ENCODE measurements at regions not wholly inside any gene's neighbourhood (a gene's known extent, or its start where the extent isn't known, plus 50 kb on each side); places are given as distances from the start of the nearest gene placed in this dataset.

DNA sequence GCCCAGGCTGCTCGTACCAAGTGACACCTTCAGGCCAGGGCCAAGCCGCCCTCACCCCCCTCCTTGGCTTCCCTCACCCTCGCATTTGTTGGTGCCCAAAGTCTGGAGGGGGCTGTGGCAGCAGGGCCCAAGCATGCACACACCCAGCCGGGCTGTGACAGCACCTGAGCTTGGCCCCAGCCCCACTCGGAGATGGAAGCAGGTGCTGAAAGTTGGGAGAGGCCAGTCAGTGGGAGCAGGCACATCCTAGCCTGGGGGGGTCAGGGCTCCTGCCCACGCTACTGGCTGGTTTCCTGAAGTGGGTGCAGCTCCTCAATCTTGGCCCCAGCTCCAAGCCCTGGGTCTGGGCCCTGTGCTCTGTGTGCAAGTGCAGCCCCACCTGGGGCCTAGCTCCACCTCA lies 228.0 kb downstream of the RDH14 start:
- Mint-ChIP-seq H3K36me3 (ENCODE audit: insufficient read depth in 1 of 3, low read depth in 3 of 3) (no peaks in the 10 kb centered on the region), H3K9me3 (no peaks in the 10 kb centered on the region), H3K4me1 (no peaks in the 10 kb centered on the region; a peak in 1 of 4 replicates), H3K27me3 (ENCODE audit: low read depth) (no peaks in the 10 kb centered on the region), H3K4me3 (no peak overlapping the region), H3K27ac (no peak overlapping the region)
- no peak for DNase-seq
- Histone ChIP-seq H2AFZ (ENCODE audit: low read length) (no peak overlapping the region), H3K4me1 (ENCODE audit: insufficient read depth, low read length) (no peaks in the 10 kb centered on the region), H4K20me1 (ENCODE audit: control insufficient read depth, insufficient read depth, insufficient read length) (no peaks in the 10 kb centered on the region), H2BK15ac (ENCODE audit: low read depth, low read length) (no peak overlapping the region), H3K23ac (ENCODE audit: insufficient read length, low read depth, low read length) (no peak overlapping the region), H3K56ac (ENCODE audit: insufficient read length, low read depth, low read length) (no peak overlapping the region), H2BK12ac (ENCODE audit: insufficient read length, low read depth, low read length) (no peak overlapping the region), H3K9ac (ENCODE audit: extremely low read depth, insufficient read length, low read length) (no peak overlapping the region), H4K5ac (ENCODE audit: insufficient read length, low read depth, low read length) (no peak overlapping the region), H3K9me3 (ENCODE audit: control insufficient read depth, low read depth, low read length) (no peaks in the 10 kb centered on the region), H2BK120ac (ENCODE audit: low read depth, low read length, poor library complexity, severe bottlenecking) (no peak overlapping the region), H3K23me2 (ENCODE audit: insufficient read length, low read depth, low read length, poor library complexity, severe bottlenecking) (no peaks in the 10 kb centered on the region), H4K8ac (replicated peaks; ENCODE audit: insufficient read length, low read depth, low read length) (no peak overlapping the region), H4K91ac (ENCODE audit: insufficient read length, low read depth, low read length) (no peak overlapping the region), H3K18ac (ENCODE audit: insufficient read length, low read depth, low read length) (no peak overlapping the region), H2BK20ac (ENCODE audit: low read depth, low read length, poor library complexity, severe bottlenecking) (no peak overlapping the region), H3K79me1 (ENCODE audit: insufficient read depth, low read depth, low read length, poor library complexity, severe bottlenecking) (no peaks in the 10 kb centered on the region), H3T11ph (ENCODE audit: low read length) (no peak overlapping the region), H3K4me2 (ENCODE audit: insufficient read depth, insufficient read length, low read length) (no peak overlapping the region), H3K14ac (ENCODE audit: insufficient read depth, low read length) (peak overlapping the region; percentile 71; the same call in 1 of the 2 replicates), H3K27ac (ENCODE audit: insufficient read length, low read depth, low read length) (no peak overlapping the region), H2AK5ac (ENCODE audit: insufficient read length, low read length) (no peak overlapping the region), H2BK5ac (ENCODE audit: insufficient read length, low read length) (no peak overlapping the region), H3K4ac (ENCODE audit: low read depth, low read length) (no peak overlapping the region), H3K79me2 (ENCODE audit: insufficient read depth, low read length) (no peaks in the 10 kb centered on the region), H3K27me3 (ENCODE audit: insufficient read depth, low read length) (no peaks in the 10 kb centered on the region)
- no CpG with 5 or more reads among the region's 6 CpGs for WGBS (ENCODE audit: extremely low coverage, insufficient read length, low lambda C conversion rate)
- TF ChIP-seq, protein P1, sequence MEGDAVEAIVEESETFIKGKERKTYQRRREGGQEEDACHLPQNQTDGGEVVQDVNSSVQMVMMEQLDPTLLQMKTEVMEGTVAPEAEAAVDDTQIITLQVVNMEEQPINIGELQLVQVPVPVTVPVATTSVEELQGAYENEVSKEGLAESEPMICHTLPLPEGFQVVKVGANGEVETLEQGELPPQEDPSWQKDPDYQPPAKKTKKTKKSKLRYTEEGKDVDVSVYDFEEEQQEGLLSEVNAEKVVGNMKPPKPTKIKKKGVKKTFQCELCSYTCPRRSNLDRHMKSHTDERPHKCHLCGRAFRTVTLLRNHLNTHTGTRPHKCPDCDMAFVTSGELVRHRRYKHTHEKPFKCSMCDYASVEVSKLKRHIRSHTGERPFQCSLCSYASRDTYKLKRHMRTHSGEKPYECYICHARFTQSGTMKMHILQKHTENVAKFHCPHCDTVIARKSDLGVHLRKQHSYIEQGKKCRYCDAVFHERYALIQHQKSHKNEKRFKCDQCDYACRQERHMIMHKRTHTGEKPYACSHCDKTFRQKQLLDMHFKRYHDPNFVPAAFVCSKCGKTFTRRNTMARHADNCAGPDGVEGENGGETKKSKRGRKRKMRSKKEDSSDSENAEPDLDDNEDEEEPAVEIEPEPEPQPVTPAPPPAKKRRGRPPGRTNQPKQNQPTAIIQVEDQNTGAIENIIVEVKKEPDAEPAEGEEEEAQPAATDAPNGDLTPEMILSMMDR (conservative IDR thresholded peaks at IDR 0.05) = no peak
